Stimulated activated CD8-positive, alpha-beta memory T cell treated with anti-CD3 and anti-CD28 coated beads, Interleukin-7, amount 100 ng/mL, for 4 hours (primary cell): ENCODE measurements at regions not wholly inside any gene's neighbourhood (a gene's known extent, or its start where the extent isn't known, plus 50 kb on each side); places are given as distances from the start of the nearest gene placed in this dataset.

ENCODE experiments used
- DNase-seq, 2 donors: peaks; one replicate each; pipeline ENCODE4 v3.0.0-alpha.2; 2020; ENCODE audit warnings: low read depth in 2 of 2

GRCh38 chr12:107891967-107892366 is 117.5 kb downstream of the ASCL4 start:
- DNase-seq, result no peak

DNA sequence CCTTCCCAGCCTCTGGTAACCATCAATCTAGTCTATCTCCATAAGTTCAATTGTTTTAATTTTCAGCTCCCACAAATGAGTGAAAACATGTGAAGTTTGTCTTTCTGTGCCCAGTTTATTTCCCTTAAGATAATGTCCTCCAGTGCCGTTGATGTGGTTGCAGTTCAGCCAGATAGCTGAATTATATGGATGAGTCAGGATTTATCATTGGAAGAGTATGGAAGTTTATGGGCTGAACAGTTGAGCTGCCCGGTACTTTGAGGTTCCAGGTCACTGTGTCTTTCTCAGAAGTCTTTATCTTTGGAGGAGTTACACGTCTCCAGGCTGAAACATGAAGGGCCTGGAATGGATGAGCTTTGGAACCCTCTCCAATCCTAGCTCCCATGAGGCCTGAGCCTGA is 120.1 kb downstream of the ASCL4 start:
- no peak for DNase-seq

DNA sequence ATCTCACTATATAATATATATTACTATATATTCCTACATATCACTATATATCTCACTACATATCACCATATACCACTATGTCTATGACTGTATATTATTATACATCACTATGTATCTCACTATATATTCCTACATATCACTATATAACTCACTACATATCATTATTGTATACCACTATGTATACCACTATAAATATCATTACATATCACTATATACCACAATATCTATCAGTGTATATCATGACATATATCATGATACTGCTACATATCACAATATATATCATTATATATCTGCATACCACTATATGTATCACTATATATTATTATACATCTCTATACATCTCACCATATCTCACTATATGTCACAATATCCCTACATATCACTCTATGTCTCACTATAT is 121.5 kb downstream of the ASCL4 start:
- no peak for DNase-seq

- no peak for DNase-seq
Measured at GRCh38 chr12:107900588-107900987, 126.1 kb downstream of the ASCL4 start.

GRCh38 chr12:107903341-107904061 is 129.0 kb downstream of the ASCL4 start:
- DNase-seq, result no peak

GRCh38 chr12:107906707-107907106 is 132.2 kb downstream of the ASCL4 start:
- no peak for DNase-seq

DNA sequence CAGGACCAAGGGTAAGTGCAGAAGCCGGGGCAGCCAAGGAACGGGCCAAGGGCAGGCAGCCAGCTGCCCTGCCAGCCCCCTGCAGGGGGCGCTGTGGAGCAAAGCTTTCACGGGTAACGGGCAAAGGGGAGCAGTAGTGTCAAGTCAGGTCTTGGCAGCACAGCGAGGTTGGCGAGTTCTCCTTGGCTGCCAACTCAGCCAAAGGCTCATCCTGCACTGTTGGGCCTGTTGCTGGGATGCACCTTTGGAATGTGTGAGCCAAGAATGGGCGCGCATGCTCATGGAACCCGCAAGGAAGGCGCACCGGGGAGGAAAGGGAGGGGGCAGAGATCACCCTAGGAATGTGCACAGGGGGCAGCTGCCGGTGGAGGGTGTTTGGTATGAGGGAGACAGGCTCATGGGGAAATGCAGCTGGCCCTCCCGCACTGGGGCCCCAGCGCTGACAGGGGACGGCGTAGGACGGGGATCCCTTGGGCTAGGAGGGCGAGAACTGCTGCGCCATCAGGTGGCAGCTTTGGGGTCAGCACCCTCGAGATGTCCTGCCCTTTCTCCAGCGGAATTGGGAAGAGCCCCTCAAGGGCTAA is 138.0 kb downstream of the ASCL4 start:
- no peak for DNase-seq

DNA sequence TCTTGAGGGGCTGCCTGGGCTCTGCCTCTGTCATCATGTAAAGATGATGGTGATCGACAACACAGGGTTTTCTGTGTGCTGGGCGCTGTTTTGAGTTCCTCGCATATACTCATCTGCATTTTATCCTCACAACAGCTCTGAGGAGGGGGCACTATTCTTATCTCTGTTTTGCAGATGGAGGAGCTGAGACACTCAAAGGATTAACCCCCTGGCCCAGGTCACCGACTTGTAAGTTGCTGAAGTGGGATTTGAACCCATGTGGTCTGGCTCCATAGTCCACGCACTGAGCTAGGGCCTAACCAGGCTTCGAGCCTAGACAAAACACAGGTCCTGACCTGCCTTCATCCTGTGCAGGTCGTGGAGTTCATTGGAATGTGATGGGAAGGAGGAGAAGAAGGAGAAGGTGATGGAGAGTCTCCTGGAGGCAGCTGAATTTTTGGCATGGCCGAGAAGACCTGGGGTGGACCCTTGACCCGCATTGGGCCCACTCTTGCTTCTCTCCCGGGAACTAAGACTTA is 140.0 kb downstream of the ASCL4 start:
- no peak for DNase-seq

DNA sequence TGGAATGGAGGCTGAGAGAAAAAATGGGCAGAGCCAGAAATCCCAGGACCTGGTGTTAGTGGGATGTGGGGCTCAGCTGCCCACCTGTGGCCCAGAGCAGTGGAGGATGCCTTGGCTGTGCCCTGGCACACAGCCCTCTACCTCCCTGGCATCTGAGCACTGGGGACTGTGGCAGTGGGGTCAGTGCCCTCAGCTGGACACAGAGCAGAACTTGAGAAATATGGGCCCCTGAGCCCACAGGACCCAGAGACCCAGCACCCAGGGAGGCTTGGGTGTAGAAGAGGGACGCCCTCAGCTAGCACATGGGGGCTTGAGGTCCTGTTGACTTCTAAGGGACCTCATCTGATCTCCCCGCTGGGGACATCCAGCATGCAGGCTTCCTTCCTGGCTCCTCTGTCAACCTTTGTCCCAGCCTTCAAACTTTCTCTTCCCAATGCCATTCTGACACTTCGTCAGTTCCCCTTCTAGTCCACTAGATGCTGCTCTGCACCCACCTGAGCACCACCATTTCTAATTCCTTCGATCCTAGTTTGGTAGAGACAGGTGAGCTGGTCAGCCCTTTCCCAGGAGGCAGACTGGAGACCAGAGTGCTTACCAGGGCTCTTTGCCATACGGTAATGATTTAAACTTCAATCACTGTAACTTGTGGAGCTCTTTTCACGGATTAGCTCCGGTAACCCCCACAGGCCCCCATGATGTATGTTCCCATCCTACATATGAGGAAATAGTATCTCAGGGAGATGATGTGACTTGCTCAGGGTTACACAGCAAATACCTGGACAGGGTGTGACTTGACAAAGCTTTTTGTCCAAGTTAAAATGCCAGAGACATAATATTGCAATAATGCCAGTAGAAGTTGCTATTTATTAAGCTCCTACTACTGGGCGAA is 143.7 kb downstream of the ASCL4 start:
- DNase-seq, result no peak

- no peak for DNase-seq
Measured at GRCh38 chr12:107921062-107921461, 146.6 kb downstream of the ASCL4 start.

DNA sequence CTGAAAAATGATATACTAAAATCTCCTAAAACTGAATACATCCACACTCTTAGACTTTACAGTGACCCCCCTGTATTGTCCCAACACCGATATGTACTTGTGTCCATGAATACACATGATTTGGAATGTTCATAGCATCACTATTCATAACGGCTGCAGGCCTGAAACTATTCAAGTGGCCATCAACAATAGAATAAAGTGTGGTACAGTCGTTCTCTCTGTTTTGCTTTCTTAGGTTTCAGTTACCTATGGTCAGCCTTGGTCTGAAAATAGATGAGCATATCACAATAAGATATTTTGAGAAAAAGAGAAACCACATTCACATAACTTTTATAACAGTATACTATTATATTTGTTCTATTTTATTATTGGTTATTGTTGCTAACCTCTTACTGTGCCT is 150.6 kb downstream of the ASCL4 start:
- DNase-seq, result no peak

GRCh38 chr12:107929436-107929835 is 154.9 kb downstream of the ASCL4 start:
- DNase-seq, result no peak

DNA sequence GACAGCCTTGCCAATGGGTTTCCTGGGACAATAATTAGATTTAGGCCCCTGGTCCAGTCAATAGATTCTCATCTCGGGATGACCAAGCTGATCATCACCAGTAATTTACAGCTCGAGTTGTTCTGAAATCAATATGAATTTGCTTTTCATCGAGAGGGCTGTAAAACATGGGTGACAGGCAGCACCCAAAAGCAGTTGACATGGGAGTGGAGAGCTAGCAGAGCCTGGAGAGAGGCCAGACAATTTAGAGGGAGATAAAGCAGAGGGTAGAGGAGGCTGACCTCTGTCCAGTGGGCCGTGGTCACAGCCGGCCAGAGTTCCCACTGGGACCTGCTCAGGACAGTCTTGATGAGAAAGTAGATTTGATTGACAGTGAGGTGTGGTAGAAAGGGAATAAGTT is 157.3 kb downstream of the ASCL4 start:
- no peak for DNase-seq

- no peak for DNase-seq
Measured at GRCh38 chr12:107938446-107938845, 163.9 kb downstream of the ASCL4 start.

GRCh38 chr12:107948391-107948945 is 174.0 kb downstream of the ASCL4 start:
- DNase-seq, result no peak

DNA sequence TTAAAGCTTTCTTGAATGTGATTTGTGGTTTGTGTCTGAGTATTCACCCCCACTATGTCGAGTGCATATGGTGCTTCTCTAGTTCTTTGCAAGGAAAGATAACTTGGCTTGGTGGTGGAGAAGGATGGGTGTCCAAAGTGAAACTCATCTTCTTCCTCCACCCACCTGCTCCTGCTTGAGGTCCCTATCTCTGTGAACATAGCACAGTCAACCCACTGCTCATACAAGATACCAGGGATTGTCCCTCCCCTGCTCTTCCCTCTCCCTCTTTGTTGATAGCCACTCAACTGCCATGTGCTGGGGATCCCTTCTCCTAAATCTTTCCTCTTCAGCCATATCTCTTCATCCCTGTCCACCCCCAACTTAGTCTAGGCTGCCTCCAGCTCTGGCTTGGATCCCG is 176.5 kb downstream of the ASCL4 start:
- no peak for DNase-seq

GRCh38 chr12:107955966-107956643 is 173.0 kb upstream of the WSCD2 start:
- no peak for DNase-seq

- no peak for DNase-seq
Measured at GRCh38 chr12:107957459-107957858, 171.6 kb upstream of the WSCD2 start.

DNA sequence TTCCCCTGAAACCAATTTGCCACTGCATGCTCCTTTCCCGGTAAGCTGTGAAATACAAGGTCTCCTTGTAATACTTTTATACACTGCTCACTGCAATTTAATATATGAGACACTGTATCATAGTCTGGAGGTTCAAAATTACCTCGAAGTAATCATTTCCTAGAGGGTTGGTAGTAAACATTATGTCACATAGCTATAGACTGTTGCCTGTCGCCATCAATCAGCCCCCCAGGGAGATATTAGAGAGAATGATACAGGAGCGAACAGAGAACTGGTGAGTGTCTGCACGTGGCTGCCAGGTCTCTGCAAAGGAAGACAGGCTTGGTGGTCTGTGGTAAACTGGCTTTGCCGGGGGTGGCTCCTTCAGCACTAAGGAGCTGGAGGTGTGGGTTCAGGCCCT is 165.5 kb upstream of the WSCD2 start:
- DNase-seq, result no peak

GRCh38 chr12:107967170-107967569 is 161.9 kb upstream of the WSCD2 start:
- no peak for DNase-seq

GRCh38 chr12:107973950-107974349 is 155.1 kb upstream of the WSCD2 start:
- DNase-seq, result no peak

DNA sequence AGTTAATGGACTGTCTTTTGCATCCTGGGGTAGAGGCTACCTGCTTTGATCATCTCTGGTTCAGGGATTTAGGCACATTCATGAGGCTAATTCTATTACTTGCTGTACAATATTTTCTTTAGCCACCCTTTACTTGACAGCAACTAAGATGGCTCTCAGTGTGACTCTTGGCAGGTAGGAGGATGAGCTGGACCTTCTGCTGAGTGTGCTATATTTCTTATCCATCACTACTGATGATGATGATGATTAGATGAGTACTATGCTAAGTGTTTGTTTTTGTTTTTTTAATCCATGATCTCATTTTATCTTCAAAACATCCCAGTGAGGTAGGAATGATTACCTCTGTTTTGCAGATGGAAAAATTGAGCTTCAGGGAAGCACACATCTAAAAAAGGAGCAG is 152.8 kb upstream of the WSCD2 start:
- no peak for DNase-seq
